ENCODE measurements at regions not wholly inside any gene's neighbourhood (a gene's known extent, or its start where the extent isn't known, plus 50 kb on each side); places are given as distances from the start of the nearest gene placed in this dataset.

DNA sequence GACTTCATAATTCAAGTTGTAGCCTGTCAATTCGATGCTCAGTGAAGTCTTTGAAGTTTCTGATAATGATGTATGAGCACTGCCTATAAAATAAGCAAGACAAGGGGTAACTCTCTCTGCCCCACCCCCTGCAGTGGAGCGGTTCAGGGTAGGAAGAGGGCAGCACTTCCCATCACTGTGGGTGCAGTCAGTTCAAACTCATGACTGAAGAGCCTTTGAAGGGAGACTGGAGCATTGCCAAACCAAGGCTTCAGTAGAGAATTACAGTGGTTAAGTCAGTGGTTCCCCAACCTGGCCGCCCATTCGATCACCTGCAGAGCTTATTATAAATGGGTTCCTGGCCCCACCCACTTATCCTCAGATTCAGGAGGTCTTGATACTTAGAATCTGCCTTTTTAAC lies 190.6 kb downstream of the SHQ1 start:
- TF ChIP-seq, protein P1, sequence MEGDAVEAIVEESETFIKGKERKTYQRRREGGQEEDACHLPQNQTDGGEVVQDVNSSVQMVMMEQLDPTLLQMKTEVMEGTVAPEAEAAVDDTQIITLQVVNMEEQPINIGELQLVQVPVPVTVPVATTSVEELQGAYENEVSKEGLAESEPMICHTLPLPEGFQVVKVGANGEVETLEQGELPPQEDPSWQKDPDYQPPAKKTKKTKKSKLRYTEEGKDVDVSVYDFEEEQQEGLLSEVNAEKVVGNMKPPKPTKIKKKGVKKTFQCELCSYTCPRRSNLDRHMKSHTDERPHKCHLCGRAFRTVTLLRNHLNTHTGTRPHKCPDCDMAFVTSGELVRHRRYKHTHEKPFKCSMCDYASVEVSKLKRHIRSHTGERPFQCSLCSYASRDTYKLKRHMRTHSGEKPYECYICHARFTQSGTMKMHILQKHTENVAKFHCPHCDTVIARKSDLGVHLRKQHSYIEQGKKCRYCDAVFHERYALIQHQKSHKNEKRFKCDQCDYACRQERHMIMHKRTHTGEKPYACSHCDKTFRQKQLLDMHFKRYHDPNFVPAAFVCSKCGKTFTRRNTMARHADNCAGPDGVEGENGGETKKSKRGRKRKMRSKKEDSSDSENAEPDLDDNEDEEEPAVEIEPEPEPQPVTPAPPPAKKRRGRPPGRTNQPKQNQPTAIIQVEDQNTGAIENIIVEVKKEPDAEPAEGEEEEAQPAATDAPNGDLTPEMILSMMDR (IDR thresholded peaks at IDR 0.05), result no peak
- TF ChIP-seq POLR2AphosphoS5 (IDR thresholded peaks at IDR 0.05), result no peak
- TF ChIP-seq POLR2A (IDR thresholded peaks at IDR 0.05; ENCODE audit: low read depth), result no peak
- no peak for TF ChIP-seq EP300 (IDR thresholded peaks at IDR 0.05)

Data from esophagus muscularis mucosa (tissue), 4 donors.